ENCODE measurements at regions not wholly inside any gene's neighbourhood (a gene's known extent, or its start where the extent isn't known, plus 50 kb on each side); places are given as distances from the start of the nearest gene placed in this dataset.
"Not testable (repeated sequence)": the region's sequence is repeated elsewhere in the genome, so short reads cannot be mapped to it uniquely, and the experiment has no call there.

GRCh38 chr2:87309785-87310184 lies 288.1 kb upstream of the PLGLB1 start:
- TF ChIP-seq CTCF (IDR thresholded peaks at IDR 0.05); EZH2 (IDR thresholded peaks at IDR 0.05; ENCODE audit: borderline replicate concordance, insufficient read depth, low read depth, low read length, poor library complexity, severe bottlenecking): not testable (repeated sequence)
